Keratinocyte (primary cell): ENCODE measurements at regions not wholly inside any gene's neighbourhood (a gene's known extent, or its start where the extent isn't known, plus 50 kb on each side); places are given as distances from the start of the nearest gene placed in this dataset.

ENCODE experiments used
- EZH2 ChIP-seq: IDR thresholded peaks from one replicate; pipeline ENCODE4 v1.6.1; 2012; ENCODE audit warnings: inconsistent platforms, mild to moderate bottlenecking, low read length, moderate library complexity
- TF ChIP-seq, protein P1 (sequence below), 3 experiments: IDR thresholded peaks in 1 of 3; conservative IDR thresholded peaks in 1 of 3; optimal IDR thresholded peaks in 1 of 3; 2 replicates in 2 of 3; 3 replicates in 1 of 3; pipeline versions ENCODE3 to v1.5.1; 2011; ENCODE audit warnings: low read length in 3 of 3, mild to moderate bottlenecking in 3 of 3, moderate library complexity in 2 of 3, control low read depth in 1 of 3, inconsistent platforms in 1 of 3; ENCODE audit not compliant: insufficient read depth in 2 of 3; ENCODE audit errors: extremely low read depth in 1 of 3

DNA sequence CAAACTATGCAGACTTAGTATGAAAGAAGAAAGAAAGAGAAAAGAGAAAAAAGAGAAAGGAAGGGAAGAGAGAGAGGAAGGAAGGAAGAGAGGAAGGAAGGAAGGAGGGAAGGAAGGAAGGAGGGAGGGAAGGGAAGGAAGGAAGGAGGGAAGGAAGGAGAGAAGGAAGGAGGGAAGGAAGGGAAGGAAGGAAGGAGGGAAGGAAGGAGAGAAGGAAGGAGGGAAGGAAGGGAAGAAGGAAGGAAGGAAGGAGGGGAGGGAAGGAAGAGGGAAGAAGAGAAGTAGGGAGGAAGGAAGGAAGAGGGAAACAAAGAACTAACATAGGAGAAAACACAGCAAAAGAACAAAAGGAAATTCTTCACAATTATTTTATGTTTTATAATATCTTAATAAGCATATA lies 502.1 kb downstream of the SOX6 start:
- TF ChIP-seq EZH2, result no peak
- TF ChIP-seq, protein P1, sequence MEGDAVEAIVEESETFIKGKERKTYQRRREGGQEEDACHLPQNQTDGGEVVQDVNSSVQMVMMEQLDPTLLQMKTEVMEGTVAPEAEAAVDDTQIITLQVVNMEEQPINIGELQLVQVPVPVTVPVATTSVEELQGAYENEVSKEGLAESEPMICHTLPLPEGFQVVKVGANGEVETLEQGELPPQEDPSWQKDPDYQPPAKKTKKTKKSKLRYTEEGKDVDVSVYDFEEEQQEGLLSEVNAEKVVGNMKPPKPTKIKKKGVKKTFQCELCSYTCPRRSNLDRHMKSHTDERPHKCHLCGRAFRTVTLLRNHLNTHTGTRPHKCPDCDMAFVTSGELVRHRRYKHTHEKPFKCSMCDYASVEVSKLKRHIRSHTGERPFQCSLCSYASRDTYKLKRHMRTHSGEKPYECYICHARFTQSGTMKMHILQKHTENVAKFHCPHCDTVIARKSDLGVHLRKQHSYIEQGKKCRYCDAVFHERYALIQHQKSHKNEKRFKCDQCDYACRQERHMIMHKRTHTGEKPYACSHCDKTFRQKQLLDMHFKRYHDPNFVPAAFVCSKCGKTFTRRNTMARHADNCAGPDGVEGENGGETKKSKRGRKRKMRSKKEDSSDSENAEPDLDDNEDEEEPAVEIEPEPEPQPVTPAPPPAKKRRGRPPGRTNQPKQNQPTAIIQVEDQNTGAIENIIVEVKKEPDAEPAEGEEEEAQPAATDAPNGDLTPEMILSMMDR (optimal IDR thresholded peaks at IDR 0.05 in 1 of 3, IDR thresholded peaks at IDR 0.05 in 1 of 3, conservative IDR thresholded peaks at IDR 0.05 in 1 of 3; ENCODE audit: extremely low read depth in 1 of 3, insufficient read depth in 2 of 3, low read length in 3 of 3), result no peak
